PC-3 (cell line): ENCODE measurements at regions not wholly inside any gene's neighbourhood (a gene's known extent, or its start where the extent isn't known, plus 50 kb on each side); places are given as distances from the start of the nearest gene placed in this dataset.

Source experiments
- CTCF ChIP-seq: fragments of 300-600 bp; sonication (generic); conservative IDR thresholded peaks from 2 replicates; pipeline ENCODE4 v1.5.1; 2017; ENCODE audit warnings: antibody characterized with exemption, low read depth, mild to moderate bottlenecking, low read length
- EZH2phosphoT487 ChIP-seq: fragments of 300-600 bp; sonication (generic); IDR thresholded peaks from 2 replicates; pipeline ENCODE4 v1.6.1; 2018; ENCODE audit warnings: mild to moderate bottlenecking, antibody characterized with exemption, low read length, borderline replicate concordance

DNA sequence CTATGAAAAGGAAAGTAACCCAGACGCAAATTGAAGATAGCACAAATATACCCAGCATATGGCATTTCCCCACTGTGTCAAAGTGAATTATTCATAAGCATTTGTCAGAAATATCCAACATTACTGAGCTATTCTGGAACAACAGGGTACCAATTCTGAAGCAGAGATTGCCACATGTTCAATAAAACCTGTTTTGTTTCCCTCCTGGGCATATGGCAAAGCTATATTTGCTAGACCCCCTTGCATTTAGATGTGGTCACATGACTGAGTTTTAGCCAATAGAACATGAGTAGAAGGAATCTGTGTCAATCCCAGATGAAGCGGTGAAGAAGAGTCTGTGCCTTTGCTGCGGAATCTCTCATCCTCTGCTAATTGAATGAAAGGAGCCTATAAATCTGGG is 296.4 kb upstream of the DLGAP1 start:
- TF ChIP-seq CTCF = no peak
- no peak for TF ChIP-seq EZH2phosphoT487
